MG63 (cell line): ENCODE measurements at regions not wholly inside any gene's neighbourhood (a gene's known extent, or its start where the extent isn't known, plus 50 kb on each side); places are given as distances from the start of the nearest gene placed in this dataset.

ENCODE experiments used
- DNase-seq: peaks from one replicate; pipeline ENCODE4 v3.0.0-alpha.2; 2020
- H3K27me3 ChIP-seq: fragments of 250-450 bp; sonication (Bioruptor Pico); 2 replicates; pipeline ENCODE4 v1.5.1; 2020; ENCODE audit warnings: mild to moderate bottlenecking, moderate library complexity
- H3K36me3 ChIP-seq: fragments of 250-450 bp; sonication (Bioruptor Pico); 2 replicates; pipeline ENCODE4 v1.5.1; 2020; ENCODE audit warnings: mild to moderate bottlenecking, moderate library complexity
- H3K4me3 ChIP-seq: fragments of 250-450 bp; sonication (Bioruptor Pico); 2 replicates; pipeline ENCODE4 v1.5.1; 2020; ENCODE audit warnings: mild to moderate bottlenecking, moderate library complexity
- H3K9me3 ChIP-seq: fragments of 250-450 bp; sonication (Bioruptor Pico); 2 replicates; pipeline ENCODE4 v1.5.1; 2020; ENCODE audit warnings: mild to moderate bottlenecking, moderate library complexity

DNA sequence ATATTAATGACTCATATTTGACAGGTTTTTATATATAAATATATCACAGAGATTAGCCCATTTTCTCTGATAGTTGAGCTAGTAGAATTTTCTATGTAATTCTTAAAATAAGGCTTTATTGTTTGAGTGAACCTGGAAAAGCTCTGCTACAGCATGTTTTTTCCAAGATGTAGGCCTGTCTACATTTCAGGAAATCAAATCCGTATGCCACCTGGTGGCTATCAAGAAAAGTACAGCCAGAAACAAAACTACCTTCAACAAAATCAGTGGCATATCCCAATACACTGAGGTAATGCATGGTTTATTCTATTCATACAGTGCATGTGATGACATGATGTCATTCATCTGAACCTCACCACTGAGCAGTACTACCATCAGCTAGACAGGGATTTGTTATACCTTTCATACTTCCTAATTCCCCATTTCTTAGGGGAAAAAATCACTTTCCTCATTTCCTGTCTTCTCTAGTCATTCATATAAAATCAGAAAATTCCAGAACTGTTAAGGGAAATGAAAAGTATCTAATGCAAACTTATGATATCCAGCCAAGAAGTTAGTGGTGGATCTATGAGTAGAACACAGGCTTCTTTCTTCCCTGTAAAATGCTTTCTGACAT lies 310.4 kb upstream of the SYT4 start:
- H3K9me3 ChIP-seq = no peaks in the 10 kb centered on the region
- no peaks in the 10 kb centered on the region for H3K27me3 ChIP-seq
- H3K36me3 ChIP-seq = no peaks in the 10 kb centered on the region
- DNase-seq = no peak
- H3K4me3 ChIP-seq = no peak overlapping the region

DNA sequence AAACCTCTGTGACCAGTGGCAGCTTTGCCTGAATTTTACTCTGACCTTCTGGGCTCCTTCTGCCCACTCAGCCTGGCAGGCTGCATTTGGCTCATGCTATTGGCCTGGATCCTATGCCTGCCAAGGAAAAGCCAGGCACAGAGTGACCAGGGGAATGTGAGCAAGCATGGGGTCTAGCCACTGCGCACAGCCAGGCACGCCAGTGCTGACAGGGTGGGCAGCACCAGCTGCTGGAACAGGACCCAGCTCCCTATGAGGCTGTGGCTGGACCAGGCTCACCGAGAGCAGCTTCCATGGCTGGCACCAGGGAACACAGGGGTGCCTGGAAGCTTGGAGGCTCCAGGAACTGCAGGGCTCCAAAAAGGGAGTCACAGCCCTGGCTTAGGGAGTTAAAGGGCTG lies 311.5 kb upstream of the SYT4 start:
- DNase-seq = no peak
- H3K9me3 ChIP-seq = no peaks in the 10 kb centered on the region
- no peaks in the 10 kb centered on the region for H3K27me3 ChIP-seq
- H3K4me3 ChIP-seq = no peak overlapping the region
- no peaks in the 10 kb centered on the region for H3K36me3 ChIP-seq

GRCh38 chr18:43589611-43590151 lies 312.4 kb upstream of the SYT4 start:
- Histone ChIP-seq H3K9me3 (no peaks in the 10 kb centered on the region), H3K27me3 (no peaks in the 10 kb centered on the region), H3K36me3 (no peaks in the 10 kb centered on the region), H3K4me3 (no peak overlapping the region)
- no peak for DNase-seq

DNA sequence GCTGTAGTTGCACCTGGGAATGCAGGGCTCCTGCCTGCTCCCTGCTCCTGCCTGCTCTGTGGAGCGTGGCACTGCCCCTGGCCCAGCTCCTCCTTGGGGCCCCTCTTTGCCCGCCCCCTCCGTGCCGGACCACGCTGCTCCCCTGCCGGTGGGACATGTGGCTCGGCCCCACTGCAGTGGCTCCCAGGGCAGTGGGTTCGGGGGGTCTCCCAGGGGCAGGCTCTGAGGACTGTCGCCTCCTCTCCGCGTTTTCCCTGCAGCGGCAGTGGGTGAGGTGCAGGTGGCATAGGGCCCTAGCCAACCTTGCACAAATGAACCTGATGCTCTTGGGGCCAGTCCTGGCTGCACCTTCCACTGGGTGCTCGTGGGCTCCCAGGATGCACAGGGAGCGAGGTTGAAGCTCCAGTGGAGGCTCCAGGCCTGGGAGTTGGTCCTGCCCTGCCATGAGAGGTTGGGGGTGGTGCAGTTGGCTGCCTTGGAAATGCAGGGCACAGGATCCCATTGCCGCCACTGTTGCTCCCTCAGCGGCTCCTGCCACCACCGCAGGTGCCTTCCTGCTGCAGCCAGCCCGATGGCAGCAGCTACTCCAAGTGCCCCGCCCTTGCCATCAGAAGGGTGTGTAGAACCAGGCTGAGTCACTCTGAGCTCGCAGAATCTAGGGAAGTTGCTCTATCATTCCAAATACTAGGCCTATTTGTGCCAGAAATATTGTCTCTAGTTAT lies 313.1 kb upstream of the SYT4 start:
- Histone ChIP-seq H3K9me3 (no peaks in the 10 kb centered on the region), H3K27me3 (no peaks in the 10 kb centered on the region), H3K4me3 (no peak overlapping the region), H3K36me3 (no peaks in the 10 kb centered on the region)
- DNase-seq = no peak

- Histone ChIP-seq H3K9me3 (no peaks in the 10 kb centered on the region), H3K36me3 (no peaks in the 10 kb centered on the region), H3K27me3 (no peaks in the 10 kb centered on the region), H3K4me3 (no peak overlapping the region)
- DNase-seq = no peak
Observed at GRCh38 chr18:43592269-43592668, 315.0 kb upstream of the SYT4 start.

DNA sequence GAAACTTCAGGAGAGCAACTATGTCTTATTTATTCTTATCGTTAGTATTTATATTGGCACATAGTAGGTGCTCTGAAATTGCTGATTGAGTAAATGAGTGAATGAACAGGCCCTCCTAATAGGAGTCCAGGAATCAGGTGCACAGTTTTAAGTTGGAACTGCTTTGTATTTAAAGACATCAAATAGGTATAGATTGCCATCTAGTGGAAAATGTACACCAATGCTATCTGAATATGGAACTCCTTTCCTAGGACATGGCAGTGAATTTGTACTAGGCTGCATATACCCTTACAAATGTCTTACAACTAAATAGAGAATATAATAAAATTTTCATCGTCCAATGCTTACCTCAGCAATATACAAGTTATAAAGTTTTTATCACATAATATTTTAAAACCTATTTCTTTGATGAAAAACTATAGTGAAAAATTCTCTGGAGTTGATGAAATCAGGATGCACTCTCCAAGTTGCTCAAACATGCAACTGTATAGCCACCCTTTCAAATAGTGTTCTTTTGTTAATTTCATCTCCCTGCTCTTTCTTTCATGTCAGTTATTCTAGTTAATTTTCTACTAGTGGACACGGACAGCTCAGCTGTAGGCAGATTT lies 318.9 kb upstream of the SYT4 start:
- no peaks in the 10 kb centered on the region for H3K36me3 ChIP-seq
- H3K4me3 ChIP-seq = no peak overlapping the region
- no peak for DNase-seq
- no peaks in the 10 kb centered on the region for H3K27me3 ChIP-seq
- H3K9me3 ChIP-seq = no peaks in the 10 kb centered on the region

DNA sequence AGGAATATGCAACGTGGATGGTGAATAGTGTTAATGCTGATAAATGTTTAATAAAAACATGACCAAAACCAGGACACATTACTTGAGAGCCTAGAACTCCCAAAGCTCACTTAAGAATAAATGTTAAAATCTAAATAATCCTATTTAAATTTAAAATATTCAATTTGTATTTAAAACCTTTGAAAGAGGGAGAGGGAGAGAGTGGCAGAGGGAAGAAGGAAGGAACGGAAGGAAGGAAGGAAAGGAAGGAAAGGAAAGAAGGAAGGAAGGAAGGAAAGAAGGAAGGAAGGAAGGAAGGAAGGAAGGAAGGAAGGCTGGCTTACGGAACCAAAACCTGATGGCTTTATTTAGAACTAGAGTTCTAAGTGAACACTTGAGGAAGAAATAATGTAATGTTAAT lies 324.1 kb upstream of the SYT4 start:
- no peak for DNase-seq
- no peaks in the 10 kb centered on the region for H3K27me3 ChIP-seq
- H3K36me3 ChIP-seq = no peaks in the 10 kb centered on the region
- no peak overlapping the region for H3K4me3 ChIP-seq
- H3K9me3 ChIP-seq = peaks cover 4% of the 10 kb centered on the region; the same call in 1 of the 2 replicates

DNA sequence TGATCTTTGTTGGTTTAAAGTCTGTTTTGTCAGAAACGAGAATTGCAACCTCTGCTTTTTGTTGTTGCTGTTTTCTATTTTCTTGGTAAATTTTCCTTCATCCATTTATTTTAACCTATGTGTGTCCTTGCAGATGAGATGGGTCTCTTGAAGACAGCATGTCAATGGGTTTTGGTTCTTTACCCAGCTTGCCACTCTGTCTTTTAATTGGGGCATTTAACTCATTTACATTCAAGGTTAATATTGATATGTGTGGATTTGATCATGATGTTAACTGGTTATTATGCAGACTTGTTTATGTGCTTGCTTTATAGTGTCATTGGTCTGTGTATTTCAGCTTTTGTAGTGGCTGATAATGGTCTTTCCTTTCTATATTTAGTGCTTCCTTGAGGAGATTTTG lies 327.9 kb upstream of the SYT4 start:
- H3K36me3 ChIP-seq = no peaks in the 10 kb centered on the region

DNA sequence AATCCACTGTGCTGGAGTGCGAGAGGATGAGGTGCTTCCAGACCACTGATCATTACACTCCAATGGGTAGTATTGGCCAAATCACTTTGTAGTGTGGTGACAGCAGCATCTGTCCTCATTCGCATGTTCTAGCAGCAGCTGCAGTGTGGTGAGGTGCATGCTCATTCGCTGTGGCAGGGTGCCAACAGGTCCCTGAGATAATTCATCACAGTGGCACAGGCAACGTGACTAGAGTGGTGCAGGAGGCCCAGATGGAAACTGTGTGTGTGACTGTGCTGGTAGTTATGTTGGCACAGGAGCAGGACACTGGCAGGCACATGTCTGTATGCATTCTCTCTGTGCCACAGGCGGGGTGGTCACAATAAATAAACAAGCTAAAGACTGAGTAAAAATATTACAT lies 329.5 kb upstream of the SYT4 start:
- Histone ChIP-seq H3K9me3 (peaks cover 4% of the 10 kb centered on the region; the same call in 1 of the 2 replicates), H3K27me3 (no peaks in the 10 kb centered on the region), H3K4me3 (no peak overlapping the region), H3K36me3 (no peaks in the 10 kb centered on the region)
- DNase-seq = no peak

More for the DNA sequence above, 327.9 kb upstream of the SYT4 start:
- H3K27me3 ChIP-seq = no peaks in the 10 kb centered on the region
- no peak overlapping the region for H3K4me3 ChIP-seq
- DNase-seq = no peak
- H3K9me3 ChIP-seq = peaks cover 4% of the 10 kb centered on the region; the same call in 1 of the 2 replicates

- no peaks in the 10 kb centered on the region for H3K36me3 ChIP-seq
- H3K9me3 ChIP-seq = no peaks in the 10 kb centered on the region
- H3K4me3 ChIP-seq = no peak overlapping the region
- no peak for DNase-seq
- H3K27me3 ChIP-seq = no peaks in the 10 kb centered on the region
Observed at GRCh38 chr18:43620936-43621335, 343.6 kb upstream of the SYT4 start.

- Histone ChIP-seq H3K4me3 (no peak overlapping the region), H3K9me3 (no peaks in the 10 kb centered on the region), H3K36me3 (no peaks in the 10 kb centered on the region), H3K27me3 (no peaks in the 10 kb centered on the region)
- no peak for DNase-seq
Observed at GRCh38 chr18:43622024-43622423, 344.7 kb upstream of the SYT4 start.

DNA sequence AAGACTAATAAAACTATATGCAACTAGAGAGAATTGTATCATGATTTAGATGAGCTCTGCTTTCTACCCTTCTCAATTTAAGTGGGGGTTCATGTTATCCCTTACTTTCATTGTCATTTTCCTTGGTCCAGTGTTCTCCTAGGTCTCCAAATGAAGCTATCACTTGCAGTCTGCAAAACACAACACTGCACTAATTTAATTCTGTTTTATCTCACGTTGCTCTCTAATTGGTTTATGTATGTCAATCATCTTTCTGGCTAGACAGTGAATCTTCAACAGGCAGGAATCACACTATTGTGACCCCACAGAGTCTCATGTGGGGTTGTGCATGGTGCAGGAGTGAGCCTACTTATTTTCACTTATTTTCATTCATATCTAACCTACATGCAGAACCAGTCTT lies 348.3 kb upstream of the SYT4 start:
- no peak for DNase-seq
- H3K36me3 ChIP-seq = no peaks in the 10 kb centered on the region
- H3K4me3 ChIP-seq = no peak overlapping the region
- H3K9me3 ChIP-seq = no peaks in the 10 kb centered on the region
- no peaks in the 10 kb centered on the region for H3K27me3 ChIP-seq

DNA sequence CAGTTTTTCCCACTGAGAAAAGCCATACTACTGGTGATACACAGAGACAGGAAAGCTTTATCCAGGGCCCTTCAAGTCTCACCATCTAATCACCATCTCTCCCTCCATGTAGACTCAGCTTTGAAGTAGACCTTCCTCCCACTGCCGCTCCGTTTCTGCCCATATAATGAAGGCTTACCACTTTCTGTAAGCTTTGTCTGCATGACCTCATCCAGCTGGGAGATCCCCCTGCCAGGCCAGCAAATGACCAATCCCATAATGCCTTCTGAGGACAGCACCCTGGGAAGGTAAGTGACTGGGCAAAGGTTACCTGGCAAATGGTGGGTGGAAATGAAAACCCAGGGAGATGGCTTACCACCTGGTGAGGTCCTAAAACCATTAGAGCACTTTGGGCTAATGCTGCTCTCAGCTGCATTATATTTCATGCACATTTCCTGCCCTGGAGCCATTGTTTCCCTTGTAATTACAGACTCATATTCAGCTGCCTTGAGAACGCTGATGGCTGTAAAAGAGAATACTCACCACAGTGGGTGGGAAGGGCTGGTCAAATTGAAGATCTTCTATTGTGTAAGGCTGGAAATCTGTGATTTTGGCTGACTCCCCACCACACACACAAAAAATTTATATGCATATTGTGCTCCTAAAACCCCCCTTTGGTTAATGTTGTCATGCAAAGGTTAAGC lies 350.7 kb upstream of the SYT4 start:
- H3K36me3 ChIP-seq = no peaks in the 10 kb centered on the region
- H3K4me3 ChIP-seq = no peak overlapping the region
- no peaks in the 10 kb centered on the region for H3K9me3 ChIP-seq
- no peaks in the 10 kb centered on the region for H3K27me3 ChIP-seq
- DNase-seq = no peak

DNA sequence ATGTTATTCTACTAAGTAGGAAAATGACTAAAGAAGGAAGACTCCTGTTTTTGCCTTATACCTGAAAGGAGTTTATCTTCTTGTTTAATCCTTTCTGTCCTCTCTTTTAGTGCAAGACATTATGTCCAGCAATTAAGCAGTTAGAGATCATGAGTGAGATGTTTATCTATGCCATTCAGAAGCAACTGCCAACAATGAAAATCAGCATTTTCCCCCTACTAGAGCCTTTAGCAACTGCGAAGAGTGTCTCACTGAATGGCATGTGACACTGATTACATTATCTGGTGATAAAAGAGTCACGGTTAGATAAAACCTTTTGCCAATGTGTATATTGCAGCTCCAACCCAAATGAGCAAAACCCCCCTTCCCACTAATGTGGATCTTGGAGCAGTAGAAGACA lies 357.7 kb upstream of the SYT4 start:
- no peak for DNase-seq
- Histone ChIP-seq H3K36me3 (no peaks in the 10 kb centered on the region), H3K9me3 (no peaks in the 10 kb centered on the region; the same call in 1 of the 2 replicates), H3K27me3 (no peaks in the 10 kb centered on the region), H3K4me3 (no peak overlapping the region)

DNA sequence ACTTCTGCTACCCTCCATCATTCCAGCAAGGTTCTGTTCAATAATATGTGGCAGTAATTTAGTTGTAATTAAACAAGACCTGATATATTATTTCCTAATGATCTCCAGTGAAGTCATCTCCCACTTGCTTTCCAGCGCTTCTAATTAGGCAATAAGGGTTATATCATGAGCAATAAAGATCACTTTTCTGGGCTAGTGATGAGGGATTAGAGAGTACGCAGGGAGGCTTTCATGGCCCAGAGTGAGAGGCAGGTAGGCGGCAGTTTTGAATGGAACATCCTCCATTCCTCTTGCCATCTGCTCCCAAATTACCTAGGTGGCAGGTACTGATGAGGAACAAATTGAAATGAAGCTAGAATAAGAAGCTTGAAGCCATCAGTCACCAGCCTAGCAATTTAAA lies 358.1 kb upstream of the SYT4 start:
- Histone ChIP-seq H3K27me3 (no peaks in the 10 kb centered on the region), H3K9me3 (no peaks in the 10 kb centered on the region; the same call in 1 of the 2 replicates), H3K36me3 (no peaks in the 10 kb centered on the region), H3K4me3 (no peak overlapping the region)
- DNase-seq = no peak

- H3K9me3 ChIP-seq = no peaks in the 10 kb centered on the region; the same call in 1 of the 2 replicates
- no peaks in the 10 kb centered on the region for H3K36me3 ChIP-seq
- H3K4me3 ChIP-seq = no peak overlapping the region
- DNase-seq = no peak
- no peaks in the 10 kb centered on the region for H3K27me3 ChIP-seq
Observed at GRCh38 chr18:43642727-43643330, 365.5 kb upstream of the SYT4 start.

DNA sequence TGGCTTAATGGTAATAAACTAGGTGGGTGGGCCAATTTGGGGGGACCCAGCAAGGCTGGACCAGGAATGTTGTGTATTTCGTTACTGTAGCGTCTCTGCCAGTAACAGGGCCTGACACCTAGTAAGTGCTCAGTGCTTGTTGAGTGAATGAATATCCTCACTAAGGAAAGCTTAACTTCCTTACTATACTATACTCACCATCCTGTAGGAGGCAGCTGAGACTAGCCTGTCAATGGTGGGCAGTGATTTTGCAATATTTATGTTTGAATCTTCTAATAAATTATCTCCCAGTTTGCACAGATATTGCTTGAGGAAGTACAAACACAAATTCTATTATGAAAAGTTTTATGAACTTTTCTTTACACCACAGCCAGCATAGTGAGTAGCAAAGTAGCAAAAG lies 370.7 kb upstream of the SYT4 start:
- Histone ChIP-seq H3K9me3 (no peaks in the 10 kb centered on the region), H3K36me3 (no peaks in the 10 kb centered on the region), H3K27me3 (no peaks in the 10 kb centered on the region), H3K4me3 (no peak overlapping the region)
- DNase-seq = no peak
